ENCODE measurements at regions not wholly inside any gene's neighbourhood (a gene's known extent, or its start where the extent isn't known, plus 50 kb on each side); places are given as distances from the start of the nearest gene placed in this dataset.
"Not testable (repeated sequence)": the region's sequence is repeated elsewhere in the genome, so short reads cannot be mapped to it uniquely, and the experiment has no call there.

DNA sequence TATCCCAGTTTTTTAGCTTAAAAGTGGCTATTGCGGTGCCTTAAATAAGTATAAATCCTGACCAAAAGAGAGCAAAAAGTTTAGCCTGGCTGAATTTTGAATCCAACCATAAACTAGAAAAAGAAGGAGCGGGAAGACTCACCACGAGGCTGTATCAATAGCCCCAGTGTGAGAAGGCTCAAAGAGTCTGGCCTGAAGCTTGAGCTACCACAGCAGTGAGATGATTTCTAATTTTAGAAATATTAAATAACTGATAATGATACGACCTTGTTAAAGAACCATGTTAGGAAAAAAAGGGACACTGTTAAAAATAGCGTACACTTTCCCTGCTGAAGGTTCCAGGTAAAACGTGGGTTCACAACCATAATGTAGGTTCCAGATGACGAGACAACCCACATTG lies 134.1 kb upstream of the ZNF462 start:
- no peak for DNase-seq

DNA sequence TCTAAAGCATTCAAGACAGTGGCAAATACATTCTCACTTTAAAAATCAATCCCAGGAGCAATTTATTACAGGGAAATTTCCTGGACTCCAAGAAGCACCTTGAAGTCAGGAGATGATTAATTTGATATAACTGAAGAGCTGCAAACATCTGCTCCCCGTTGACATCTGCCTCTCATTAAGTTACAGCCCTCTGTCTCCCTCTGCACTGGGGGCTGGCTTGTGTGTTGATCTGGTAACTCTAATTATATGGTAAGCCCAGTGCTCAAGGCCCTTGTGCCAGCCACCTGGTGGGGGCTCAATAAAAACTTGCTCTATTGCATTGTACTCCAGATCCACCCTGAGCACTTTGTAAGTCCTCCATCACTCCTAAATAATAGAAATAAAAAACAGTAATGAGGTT lies 131.1 kb upstream of the ZNF462 start:
- no peak for DNase-seq

DNA sequence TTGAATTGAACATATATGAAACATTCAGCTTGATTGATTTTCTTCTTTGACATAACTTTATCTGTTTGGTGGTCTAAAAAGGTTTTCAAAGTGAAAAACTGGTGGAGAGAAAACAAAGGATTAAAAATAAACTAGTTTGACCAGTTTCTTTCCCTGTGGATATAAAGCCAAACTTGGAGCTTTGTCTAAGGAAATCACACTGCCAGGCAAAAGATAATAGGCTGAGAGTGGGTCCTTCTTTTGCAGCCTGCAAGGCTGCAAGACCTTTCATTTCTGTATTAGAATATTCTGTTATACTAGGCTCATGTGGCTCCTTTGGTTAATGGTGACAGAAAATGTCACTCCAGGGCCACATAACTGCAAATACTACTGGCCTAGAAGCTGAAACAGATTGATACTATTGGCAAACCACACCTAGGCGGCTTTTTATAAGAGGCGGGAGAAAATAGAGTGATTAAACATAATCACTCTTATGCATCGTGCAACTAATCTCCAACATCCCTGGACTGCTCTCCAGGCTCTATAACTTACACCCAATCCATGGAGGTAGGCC lies 129.1 kb upstream of the ZNF462 start:
- DNase-seq, result no peak

DNA sequence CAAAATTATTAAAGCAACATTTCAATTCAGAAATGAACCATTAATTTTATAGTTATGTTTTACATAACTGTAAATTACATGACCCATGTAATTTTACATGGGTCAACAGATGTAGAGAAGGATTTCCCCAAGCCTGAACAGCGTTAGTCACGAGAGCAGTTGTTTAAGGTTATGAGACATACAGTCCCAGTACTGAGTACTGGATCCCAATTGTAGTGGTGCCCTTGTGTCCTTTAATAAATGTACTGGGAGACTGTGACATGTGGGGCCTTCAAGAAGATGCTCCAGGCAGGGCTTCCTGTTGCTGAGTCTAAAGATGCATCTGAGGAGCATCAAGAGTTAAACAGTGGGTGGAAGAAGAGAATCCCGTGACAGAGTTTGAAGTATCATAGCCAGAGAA lies 125.5 kb upstream of the ZNF462 start:
- no peak for DNase-seq

DNA sequence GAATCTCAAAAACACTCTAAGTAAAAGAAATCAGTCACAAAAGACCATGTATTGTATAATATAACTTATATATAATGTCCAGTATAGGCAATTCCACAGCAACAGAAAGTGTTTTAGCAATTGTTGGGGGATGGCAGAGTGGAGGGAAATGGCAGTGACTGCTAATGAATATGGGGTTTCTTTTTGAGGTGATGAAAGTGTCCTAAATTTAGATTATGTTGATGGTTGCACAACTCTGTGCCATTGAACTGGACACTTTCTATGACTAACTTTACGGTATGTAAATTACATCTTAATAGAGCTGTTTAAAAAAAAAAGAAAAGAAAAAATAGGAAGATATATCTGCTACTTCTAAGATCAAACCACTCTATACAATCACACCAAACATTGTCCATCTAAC lies 124.9 kb upstream of the ZNF462 start:
- no peak for DNase-seq

DNA sequence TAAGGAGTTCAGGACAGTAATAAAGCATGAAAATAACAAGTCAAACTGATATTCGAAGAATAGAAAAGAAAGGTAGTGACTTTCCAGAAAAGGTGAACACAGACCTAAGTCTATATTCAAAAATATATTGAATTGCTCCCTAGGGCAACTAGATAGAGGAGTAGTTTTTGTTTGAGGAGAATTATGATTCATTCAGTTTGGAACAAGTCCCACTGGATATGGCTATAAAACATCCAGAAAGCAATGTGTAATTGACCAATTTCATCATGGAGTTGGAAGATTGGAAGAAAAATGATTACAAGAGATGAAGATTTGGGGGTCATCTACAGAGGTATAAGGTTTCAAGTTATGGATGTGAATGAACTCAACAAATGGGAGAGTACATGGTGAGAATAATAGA lies 117.5 kb upstream of the ZNF462 start:
- no peak for DNase-seq

DNA sequence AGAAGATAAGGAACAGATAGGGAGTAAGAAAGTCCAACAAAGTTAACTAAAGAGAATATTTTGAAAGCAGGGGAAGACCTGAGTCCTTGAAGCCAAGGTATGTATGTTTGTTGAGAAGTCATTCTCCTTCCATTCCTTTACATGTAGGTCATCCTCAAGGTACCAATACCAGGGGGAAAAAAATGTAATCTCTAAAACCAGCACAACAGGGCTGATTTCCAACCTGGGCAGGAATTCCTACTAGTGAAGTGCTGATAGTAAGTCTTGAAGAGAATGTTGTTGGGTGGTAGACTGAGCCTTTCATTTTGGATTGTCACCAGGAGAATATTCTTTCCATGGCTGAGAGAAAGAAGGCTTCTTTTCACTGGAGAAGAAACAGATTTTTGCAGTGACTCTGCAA lies 117.1 kb upstream of the ZNF462 start:
- DNase-seq, result no peak

DNA sequence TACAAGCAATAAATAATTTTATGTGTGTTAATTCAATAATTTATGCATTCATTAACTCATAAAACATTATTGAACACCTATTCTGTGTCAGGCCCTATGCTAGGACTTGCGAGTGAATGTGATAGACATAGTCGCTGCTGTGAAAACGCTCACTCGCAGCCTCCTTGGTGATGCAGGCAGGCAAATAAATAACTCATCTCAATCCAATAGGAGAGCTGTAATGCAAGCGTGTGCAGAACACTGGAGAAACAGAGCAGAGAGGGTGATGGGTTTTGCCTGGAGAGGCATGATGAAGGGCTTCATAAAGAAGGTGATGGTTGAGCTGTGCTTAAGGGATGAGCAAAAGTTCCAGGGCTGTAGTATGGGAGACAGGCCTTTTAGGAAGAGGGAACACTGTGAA lies 111.3 kb upstream of the ZNF462 start:
- DNase-seq, result no peak

DNA sequence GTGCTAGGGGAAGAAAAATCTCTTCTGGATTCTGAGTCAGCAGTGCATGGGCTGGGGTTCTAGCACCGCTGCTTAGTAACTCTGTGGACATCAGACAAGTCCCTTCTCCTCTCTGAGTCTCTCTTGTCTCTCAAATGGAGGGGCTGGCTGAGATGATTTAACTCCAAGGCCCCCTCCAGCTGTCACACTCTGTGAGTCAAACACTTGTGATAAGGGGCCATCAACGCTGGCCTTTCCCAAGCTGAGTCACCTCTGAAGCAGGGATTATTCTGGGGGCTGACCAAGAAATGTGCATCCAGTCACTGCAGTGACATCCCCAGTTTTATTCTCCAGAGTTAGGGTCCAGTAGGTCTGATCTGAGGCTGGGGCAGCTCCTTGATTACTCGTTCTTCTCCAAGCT lies 110.4 kb upstream of the ZNF462 start:
- no peak for DNase-seq

DNA sequence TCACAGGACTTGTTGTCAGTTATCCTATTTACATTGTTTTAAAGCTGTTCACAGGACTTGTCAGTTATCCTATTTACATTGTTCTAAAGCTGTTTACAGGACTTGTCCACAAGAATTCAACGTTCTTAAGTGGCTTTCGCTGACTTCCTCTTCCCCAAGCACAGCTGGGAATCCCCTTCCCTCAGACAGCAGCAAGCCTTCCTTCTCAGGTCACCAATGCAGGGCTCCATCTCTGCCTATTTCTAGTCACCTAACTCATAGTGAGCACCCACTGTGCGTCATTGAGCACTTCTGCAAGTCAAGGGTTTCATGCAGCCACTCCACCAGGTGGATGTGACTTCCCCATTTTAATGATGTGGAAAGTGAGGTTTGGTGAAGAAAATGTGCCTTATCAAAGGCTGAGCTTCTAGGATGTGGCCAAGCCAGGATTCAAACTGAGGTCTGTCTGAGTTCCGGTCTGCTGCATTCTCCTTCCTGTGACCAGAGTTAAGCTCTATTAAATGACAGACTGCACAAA lies 109.8 kb upstream of the ZNF462 start:
- DNase-seq, result no peak

DNA sequence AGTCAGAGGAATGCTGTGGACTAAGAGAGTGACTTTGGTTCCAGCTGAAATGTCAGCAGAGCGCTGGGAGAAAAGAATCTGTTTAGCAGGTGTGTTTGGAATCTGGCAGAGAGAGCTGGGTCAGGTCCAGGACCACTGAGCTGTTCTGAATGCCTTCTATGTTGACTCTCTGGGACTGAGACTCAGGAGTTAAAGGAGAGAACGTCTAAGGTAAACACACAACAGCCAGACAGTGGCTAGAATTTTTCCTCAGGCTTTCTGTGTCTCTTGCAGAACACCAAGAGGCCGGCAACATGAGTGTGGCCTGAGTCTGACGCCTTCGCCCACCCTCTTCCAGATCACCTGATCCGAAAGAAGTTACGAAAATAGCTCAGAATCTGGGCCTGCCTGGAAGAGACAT lies 107.2 kb upstream of the ZNF462 start:
- no peak for DNase-seq

DNA sequence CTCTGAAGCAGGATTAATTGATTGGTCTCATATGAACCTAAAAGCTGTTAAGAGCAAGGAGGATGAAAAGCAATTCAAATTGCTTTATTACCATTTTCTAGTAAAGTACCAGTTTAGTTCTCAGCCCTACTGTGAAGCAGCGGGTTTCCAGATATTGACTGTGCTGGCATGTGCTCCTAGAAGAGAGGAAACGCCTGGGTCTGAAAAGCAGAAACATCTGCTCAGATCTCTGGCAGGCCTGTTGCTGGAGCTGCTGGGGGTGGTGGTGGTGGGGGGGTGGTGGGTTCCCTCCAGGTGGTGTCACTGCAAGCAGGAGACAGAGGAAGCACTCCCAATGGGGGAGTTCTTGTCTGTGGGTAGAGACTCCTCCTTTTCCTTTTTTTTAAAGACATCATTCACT lies 105.5 kb upstream of the ZNF462 start:
- no peak for DNase-seq

DNA sequence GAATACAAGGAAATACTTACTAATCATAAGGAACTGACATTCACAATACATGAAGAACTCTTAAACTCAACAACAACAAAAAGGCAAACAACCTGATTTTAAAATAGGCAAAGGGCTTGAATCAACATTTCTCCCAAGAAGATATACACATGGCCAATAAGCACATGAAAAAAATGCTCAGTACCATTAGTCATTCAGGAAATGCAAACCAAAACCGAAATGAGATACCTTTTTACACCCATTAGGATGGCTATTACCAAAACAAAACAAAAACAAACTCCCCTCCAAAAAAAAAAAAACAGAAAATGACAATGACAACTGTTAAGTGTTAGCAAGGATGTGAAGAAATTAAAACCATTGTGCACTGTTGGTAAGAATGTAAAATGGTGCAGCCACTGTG lies 104.1 kb upstream of the ZNF462 start:
- DNase-seq, result no peak

DNA sequence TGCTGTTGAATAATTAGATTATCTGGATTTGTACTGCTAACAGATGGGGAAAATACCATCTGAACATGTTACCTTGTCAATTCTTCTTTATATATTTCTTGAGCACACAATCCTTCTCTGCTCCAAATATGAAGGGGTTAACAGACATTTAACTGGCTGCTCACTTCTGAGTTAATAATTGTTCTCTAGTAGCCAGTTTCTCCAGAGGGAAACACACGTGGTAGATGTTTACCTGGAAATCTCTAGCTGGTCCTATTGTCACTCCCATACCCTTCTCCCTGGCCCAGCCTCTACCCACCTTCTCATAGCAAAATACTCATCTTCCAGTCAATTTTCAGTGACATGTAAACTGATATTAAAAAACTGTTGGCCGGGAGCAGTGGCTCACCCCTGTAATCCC lies 101.5 kb upstream of the ZNF462 start:
- DNase-seq, result no peak

DNA sequence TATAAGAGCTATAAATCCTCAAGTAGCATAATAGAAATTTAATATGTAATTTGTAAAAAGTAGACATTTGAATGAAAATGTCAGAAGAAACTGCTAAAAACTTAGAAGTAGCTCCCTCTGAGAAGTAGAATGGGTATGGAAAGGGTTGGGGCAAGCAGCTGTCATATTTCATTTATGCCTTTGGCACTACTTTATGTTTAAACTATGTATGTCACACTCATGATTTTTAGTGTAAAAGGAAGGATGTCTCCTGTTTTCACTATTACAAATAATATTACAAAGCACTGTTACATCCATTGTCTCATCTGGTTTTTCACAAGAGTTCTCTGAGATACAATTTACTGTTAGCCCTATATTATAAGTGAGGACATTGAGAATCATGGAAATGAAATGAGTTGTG lies 96.3 kb upstream of the ZNF462 start:
- no peak for DNase-seq

DNA sequence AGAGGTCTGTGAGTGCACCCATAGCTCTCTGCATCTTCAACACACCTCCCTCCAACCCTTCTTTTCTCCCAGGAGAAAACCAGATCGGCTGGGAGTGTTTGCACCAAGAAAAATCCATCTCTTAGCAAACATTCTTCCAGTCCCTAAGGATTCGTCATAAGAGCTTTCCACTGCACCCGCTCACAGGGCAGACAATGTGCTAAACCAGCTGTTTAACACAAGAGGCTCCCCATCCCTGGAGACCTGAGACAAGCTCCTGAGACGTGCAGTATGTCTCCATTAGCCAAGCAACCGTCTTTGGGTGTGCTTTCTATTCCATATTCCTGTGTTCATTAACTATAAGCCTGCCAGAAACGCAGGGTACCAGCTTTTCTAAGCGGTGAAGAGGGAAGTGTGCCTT lies 93.6 kb upstream of the ZNF462 start:
- DNase-seq, result no peak

DNA sequence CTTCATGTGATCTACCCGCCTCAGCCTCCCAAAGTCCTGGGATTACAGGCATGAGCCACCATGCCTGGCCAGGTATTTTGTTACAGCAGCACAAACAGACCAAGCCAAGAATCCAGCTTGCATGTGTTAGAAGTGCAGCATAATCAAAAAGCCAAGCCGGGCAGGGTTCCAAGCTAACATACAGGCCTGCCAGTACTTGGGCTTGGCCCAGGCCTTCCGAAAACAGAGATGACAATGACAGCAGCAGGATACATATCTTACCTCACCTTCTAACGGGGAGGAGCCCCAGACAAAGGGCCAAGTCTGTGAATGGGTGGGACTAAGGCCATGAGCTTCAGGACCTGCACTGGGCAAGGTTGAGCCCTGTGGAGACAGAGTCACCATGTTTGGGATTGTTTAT lies 91.4 kb upstream of the ZNF462 start:
- DNase-seq, result no peak

DNA sequence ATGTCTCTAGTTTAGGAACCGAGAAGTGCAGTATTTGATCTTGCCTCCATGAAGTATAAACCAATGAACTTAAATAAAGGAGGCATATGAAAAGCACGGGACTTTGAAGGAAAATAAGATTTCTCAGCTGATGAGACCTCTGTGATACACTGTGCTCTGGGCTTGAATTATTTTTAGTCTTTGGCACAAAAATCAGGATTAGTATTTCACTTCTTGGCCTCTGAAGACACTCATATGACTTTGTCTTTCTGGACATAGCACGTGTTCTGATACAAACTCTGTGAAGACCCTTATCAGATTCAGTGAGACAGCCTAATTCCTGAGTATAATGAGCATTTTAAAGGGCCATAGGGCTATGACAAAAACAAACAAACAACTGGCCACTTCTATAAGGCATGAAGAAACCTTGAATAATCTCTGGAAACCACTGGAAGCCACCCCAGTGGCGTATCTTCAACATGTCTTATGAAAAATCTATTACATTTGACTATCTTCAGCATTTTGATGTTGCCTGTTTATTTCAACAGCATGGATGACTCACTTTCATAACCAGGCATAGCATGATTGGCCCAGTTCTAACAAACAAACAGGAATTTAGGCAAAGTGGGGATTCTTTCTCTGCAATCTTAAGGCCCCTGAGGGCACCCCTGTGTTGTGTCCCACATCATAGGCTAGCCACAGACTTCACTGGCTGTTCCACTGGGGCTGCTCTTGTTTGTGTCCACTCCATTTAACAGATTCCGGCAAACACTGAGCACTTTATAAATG lies 90.3 kb upstream of the ZNF462 start:
- no peak for DNase-seq

DNA sequence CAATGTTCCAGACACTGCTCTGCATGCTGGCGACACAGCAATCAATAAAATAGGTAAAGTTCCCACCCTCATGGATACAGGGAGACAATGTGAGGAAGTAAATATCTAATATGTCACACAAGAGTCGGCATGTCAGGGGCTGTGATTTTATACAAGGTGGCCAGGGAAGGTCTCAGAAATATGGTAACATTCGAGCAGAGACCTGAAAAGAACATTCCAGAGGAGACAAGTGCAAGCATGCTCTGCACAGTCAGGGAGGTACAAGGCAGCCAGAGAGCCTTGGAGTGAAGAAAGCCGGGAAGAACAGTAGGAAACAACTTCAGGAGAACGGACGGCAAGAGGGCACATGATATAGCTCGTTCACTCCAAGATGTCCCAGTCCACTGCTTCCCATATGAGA lies 89.2 kb upstream of the ZNF462 start:
- no peak for DNase-seq

DNA sequence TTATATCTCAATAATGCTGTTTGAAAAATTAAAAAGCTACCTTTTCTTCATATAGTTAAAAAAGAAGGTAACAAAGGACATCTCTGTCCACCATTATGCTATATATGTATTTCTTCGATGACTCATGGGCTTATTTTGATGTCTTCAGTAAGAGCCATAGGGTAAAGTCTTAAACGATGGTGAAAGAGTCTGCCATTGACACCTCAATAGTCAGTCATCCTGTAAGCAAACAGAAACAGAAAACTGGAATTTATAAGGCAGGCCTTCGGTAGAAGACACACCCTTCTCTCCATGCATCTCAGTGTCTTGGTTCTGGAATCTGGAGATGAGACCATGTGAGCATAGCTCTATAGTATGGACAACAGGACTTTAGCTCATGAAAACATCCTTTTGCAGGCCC lies 87.0 kb upstream of the ZNF462 start:
- DNase-seq, result no peak

DNA sequence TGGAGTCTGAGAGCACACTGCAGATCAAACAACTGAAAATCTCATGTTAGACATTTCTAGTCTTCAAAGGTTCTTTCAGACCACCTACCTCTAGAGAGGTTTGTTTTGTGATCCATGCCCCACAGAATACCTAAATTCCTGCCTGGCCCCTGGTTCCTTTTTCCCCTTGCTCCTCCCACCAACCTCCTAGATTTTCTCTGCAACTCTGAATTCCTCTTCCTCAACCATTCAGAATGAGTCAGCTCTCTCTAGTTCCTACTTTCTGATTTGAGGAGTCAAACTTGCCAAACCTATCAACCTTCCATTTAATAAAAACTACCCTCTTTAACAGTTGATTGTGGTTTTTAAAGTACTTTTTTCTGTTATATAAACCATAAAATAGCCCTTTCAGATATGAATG lies 83.2 kb upstream of the ZNF462 start:
- DNase-seq, result no peak

DNA sequence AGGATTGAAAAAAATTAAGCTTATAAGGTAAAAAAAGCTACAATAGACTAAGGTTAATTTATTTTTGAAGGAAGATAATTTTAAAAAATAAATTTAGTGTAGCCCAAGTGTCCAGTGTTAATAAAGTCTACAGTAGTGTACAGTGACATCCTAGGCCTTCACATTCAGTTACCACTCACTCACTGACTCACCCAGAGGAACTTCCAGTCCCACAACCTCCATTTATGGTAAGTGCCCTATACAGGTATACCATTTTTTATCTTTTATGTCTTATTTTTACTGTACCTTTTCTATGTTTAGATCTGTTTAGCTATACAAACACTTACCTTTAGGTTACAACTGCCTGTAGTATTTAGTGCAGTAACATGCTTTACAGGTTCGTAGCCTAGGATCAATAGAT lies 79.8 kb upstream of the ZNF462 start:
- no peak for DNase-seq

DNA sequence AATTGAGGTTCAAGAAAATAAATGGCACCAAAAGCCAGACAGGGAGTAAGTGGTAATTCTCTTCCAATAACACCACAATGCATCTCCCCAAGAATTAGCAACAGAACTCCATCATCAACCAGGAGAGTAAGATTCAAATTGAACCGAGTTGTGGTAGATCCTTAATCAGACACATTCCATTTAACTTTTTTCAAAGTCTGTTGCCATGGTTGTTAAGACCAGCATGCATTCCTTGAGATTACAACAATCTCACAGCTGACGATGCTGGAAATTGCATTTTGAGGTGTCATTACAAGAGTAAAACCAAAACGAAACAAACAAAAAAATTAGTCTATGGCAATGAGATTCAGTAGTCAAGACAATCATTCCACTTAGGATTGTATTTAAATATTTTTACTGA lies 78.9 kb upstream of the ZNF462 start:
- no peak for DNase-seq

DNA sequence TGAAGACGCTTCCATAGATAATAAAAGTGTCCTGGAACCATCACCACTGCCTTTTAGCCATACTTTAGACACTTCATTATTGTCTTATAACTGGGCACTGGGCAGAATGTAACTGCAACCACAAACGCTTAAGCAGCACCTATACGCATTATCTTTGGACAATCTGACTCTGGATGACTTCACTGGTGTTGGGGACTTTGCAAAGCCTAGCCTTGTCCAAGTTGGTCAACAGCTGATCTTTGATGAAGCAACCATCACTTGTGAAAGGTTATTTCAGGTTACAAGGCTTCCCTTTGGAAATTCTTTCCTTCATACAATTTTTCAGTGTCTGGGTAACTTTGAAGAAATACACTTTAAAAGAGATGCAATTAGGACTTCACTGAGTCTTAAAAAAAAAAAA lies 77.8 kb upstream of the ZNF462 start:
- no peak for DNase-seq

DNA sequence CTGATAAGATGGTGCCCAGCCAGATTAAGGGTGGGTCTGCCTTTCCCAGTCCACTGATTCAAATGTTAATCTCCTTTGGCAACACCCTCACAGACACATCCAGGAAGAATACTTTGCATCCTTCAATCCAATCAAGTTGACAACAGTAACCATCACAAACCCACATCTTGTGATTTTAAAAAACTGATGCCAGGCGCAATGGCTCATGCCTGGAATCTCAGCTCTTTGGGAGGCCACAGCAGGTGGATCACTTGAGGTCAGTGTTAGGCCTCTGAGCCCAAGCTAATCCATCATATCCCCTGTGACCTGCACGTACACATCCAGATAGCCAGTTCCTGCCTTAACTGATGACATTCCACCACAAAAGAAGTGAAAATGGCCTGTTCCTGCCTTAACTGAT lies 74.9 kb upstream of the ZNF462 start:
- not testable (repeated sequence) for DNase-seq
